HCT116 (cell line): ENCODE measurements at regions not wholly inside any gene's neighbourhood (a gene's known extent, or its start where the extent isn't known, plus 50 kb on each side); places are given as distances from the start of the nearest gene placed in this dataset.

Experiments
- ATAC-seq: fragments of 200-7000 bp; cut with Tn5 transposase; 2 replicates; pipeline ENCODE4 v1.9.1; 2020; ENCODE audit warnings: mild to moderate bottlenecking, moderate library complexity
- BruUV-seq: library from RNA; stranded (reverse); fragments of 400-500 nt; replicated peaks from 2 replicates; lab custom pipeline; 2021; lab: Mats Ljungman, UMichigan
- CTCF ChIA-PET: fragments of 300-600 bp; sonication (Branson Sonifier 250); formaldehyde crosslinking; loops from one replicate; lab custom pipeline; 2021; ENCODE audit warnings: antibody characterized with exemption; lab: Charles Lee
- POLR2A ChIA-PET: fragments of 300-600, 350-600 bp; sonication (Branson Sonifier 250); formaldehyde crosslinking; loops from one replicate; lab custom pipeline; 2021; ENCODE audit warnings: antibody characterized with exemption; lab: Charles Lee
- RAD21 ChIA-PET, 2 experiments: fragments of 300-600 bp; sonication (Branson Sonifier 250); formaldehyde crosslinking; loops; one replicate each; lab custom pipeline; 2023; ENCODE audit warnings: low total read pairs in 2 of 2; ENCODE audit not compliant: uncharacterized antibody in 2 of 2, unreplicated experiment in 2 of 2, low non-redundant PET in 1 of 2; lab: Charles Lee
- DNase-seq: peaks from one replicate; pipeline ENCODE4 v3.0.0-alpha.2; 2010; ENCODE audit warnings: low read depth, low spot score
- H2AFZ ChIP-seq: fragments of 200-600 bp; shearing (Covaris generic), sonication (generic); 2 replicates; pipeline ENCODE4 v1.6.1; 2017; ENCODE audit warnings: low read depth, mixed run types, mixed read lengths, antibody characterized with exemption, low read length; ENCODE audit not compliant: poor library complexity, severe bottlenecking
- H3K27ac ChIP-seq: 2 replicates; pipeline ENCODE4 v1.5.1; 2012; ENCODE audit warnings: low read depth, low read length
- H3K27me3 ChIP-seq: fragments of 200-600 bp; sonication (generic); 2 replicates; pipeline ENCODE4 v1.6.1; 2016; ENCODE audit warnings: mixed run types, low read length, mixed read lengths; ENCODE audit not compliant: insufficient read depth
- H3K36me3 ChIP-seq, 2 experiments: fragments of 200-500 bp in 1 of 2; fragments of 200-600 bp in 1 of 2; sonication (Bioruptor generic) in 1 of 2; sonication (generic) in 1 of 2; 2 replicates each; pipeline versions ENCODE4 v1.5.1 to v1.6.1; 2014 to 2016; ENCODE audit warnings: low read length in 2 of 2, inconsistent platforms in 1 of 2, mixed read lengths in 1 of 2, mixed run types in 1 of 2; ENCODE audit not compliant: insufficient read depth in 2 of 2, control insufficient read depth in 1 of 2
- H3K4me1 ChIP-seq, 2 experiments: fragments of 200-600 bp in 1 of 2; sonication (generic) in 1 of 2; 2 replicates each; pipeline versions ENCODE4 v1.5.1 to v1.6.1; 2012 to 2017; ENCODE audit warnings: low read length in 2 of 2, inconsistent platforms in 1 of 2, mild to moderate bottlenecking in 1 of 2, mixed read lengths in 1 of 2, mixed run types in 1 of 2, moderate library complexity in 1 of 2; ENCODE audit not compliant: insufficient read depth in 2 of 2, control insufficient read depth in 1 of 2
- H3K4me2 ChIP-seq: fragments of 200-600 bp; sonication (generic); 2 replicates; pipeline ENCODE4 v1.6.1; 2017; ENCODE audit warnings: mixed run types, low read length, mixed read lengths
- H3K4me3 ChIP-seq, 2 experiments: fragments of 200-600 bp in 1 of 2; sonication (generic) in 1 of 2; replicated peaks in 1 of 2; 2 replicates each; pipeline ENCODE4 v1.5.1; 2011 to 2016; ENCODE audit warnings: low read length in 2 of 2, control low read depth in 1 of 2, low read depth in 1 of 2, mild to moderate bottlenecking in 1 of 2, mixed read lengths in 1 of 2, mixed run types in 1 of 2
- H3K79me2 ChIP-seq: fragments of 200-600 bp; sonication (generic); 2 replicates; pipeline ENCODE4 v1.6.1; 2017; ENCODE audit warnings: mild to moderate bottlenecking, mixed run types, low read length, moderate library complexity, mixed read lengths; ENCODE audit not compliant: insufficient read depth
- H3K9ac ChIP-seq: fragments of 200-600 bp; sonication (generic); 2 replicates; pipeline ENCODE4 v1.6.1; 2016; ENCODE audit warnings: low read length, mixed read lengths
- H3K9me2 ChIP-seq: fragments of 200-600 bp; sonication (generic), shearing (Covaris generic); 2 replicates; pipeline ENCODE4 v1.6.1; 2017; ENCODE audit warnings: mixed run types, mild to moderate bottlenecking, moderate library complexity; ENCODE audit not compliant: insufficient read depth
- H3K9me3 ChIP-seq, 2 experiments: fragments of 200-500 bp in 1 of 2; fragments of 200-600 bp in 1 of 2; sonication (Bioruptor generic) in 1 of 2; sonication (generic) in 1 of 2; 2 replicates each; pipeline ENCODE4 v1.6.1; 2014 to 2017; ENCODE audit warnings: low read length in 2 of 2, mixed read lengths in 2 of 2, inconsistent platforms in 1 of 2, low read depth in 1 of 2, mild to moderate bottlenecking in 1 of 2, mixed run types in 1 of 2, moderate library complexity in 1 of 2; ENCODE audit not compliant: control insufficient read depth in 1 of 2, insufficient read depth in 1 of 2
- H4K20me1 ChIP-seq: fragments of 200-600 bp; sonication (generic), shearing (Covaris generic); 2 replicates; pipeline ENCODE4 v1.6.1; 2017; ENCODE audit warnings: mixed run types, mild to moderate bottlenecking, moderate library complexity; ENCODE audit not compliant: insufficient read depth
- CBX3 ChIP-seq: IDR thresholded peaks from 2 replicates; pipeline ENCODE4 v1.6.1; 2012; ENCODE audit warnings: low read depth
- EGR1 ChIP-seq: IDR thresholded peaks from 2 replicates; pipeline ENCODE4 v1.6.1; 2012; ENCODE audit warnings: low read depth
- EZH2phosphoT487 ChIP-seq: fragments of 200-600 bp; IDR thresholded peaks from 2 replicates; pipeline ENCODE4 v1.6.1; 2018; ENCODE audit warnings: antibody characterized with exemption, borderline replicate concordance
- JUND ChIP-seq: IDR thresholded peaks from 2 replicates; pipeline ENCODE4 v1.6.1; 2012
- POLR2A ChIP-seq: IDR thresholded peaks from 2 replicates; pipeline ENCODE4 v1.7.0; 2011; ENCODE audit warnings: borderline replicate concordance; ENCODE audit not compliant: insufficient read depth, insufficient read length; ENCODE audit errors: extremely low read depth
- RAD21 ChIP-seq: IDR thresholded peaks from 2 replicates; pipeline ENCODE4 v1.6.1; 2012; ENCODE audit warnings: low read depth, mild to moderate bottlenecking
- SP1 ChIP-seq: IDR thresholded peaks from 2 replicates; pipeline ENCODE4 v1.6.1; 2012; ENCODE audit warnings: low read depth
- SRF ChIP-seq: IDR thresholded peaks from 2 replicates; pipeline ENCODE4 v1.6.1; 2012; ENCODE audit warnings: low read depth
- ZBTB33 ChIP-seq: IDR thresholded peaks from 2 replicates; pipeline ENCODE4 v1.6.1; 2011; ENCODE audit warnings: mild to moderate bottlenecking, low read length, moderate library complexity; ENCODE audit not compliant: insufficient replicate concordance; ENCODE audit errors: extremely low read depth
- ZFX ChIP-seq: fragments of 450-650 bp; IDR thresholded peaks from 2 replicates; pipeline ENCODE4 v1.6.1; 2017
- ZNF274 ChIP-seq: fragments of 200-500 bp; sonication (Bioruptor generic); IDR thresholded peaks from 2 replicates; pipeline ENCODE4 v1.6.1; 2014; ENCODE audit warnings: mild to moderate bottlenecking, low read depth, low read length, inconsistent platforms
- intact Hi-C: fragments of 100-400 bp; cut with micrococcal nuclease; formaldehyde crosslinking; loops from 2 replicates; pipeline ENCODE4 v1.10.0; 2022

GRCh38 chr4:137774501-137774900 is 242.2 kb upstream of the PCDH18 start:
- Histone ChIP-seq H3K9me3 (no peaks in the 10 kb centered on the region), H3K36me3 (no peaks in the 10 kb centered on the region), H2AFZ (no peak overlapping the region), H3K27ac (no peak overlapping the region), H3K9ac (no peak overlapping the region), H4K20me1 (no peaks in the 10 kb centered on the region), H3K4me3 (no peak overlapping the region), H3K9me2 (no peaks in the 10 kb centered on the region), H3K4me1 (no peaks in the 10 kb centered on the region), H3K27me3 (no peaks in the 10 kb centered on the region), H3K79me2 (no peaks in the 10 kb centered on the region), H3K4me2 (no peak overlapping the region)
- intact Hi-C loops: no loop called here
- ChIA-PET POLR2A (no interaction called here), CTCF (no interaction called here), RAD21 (no interaction called here)
- ATAC-seq (no peak), DNase-seq (no peak)
- BruUV-seq: no TSS peak
- TF ChIP-seq ZBTB33 (no peak), ZFX (no peak), CBX3 (no peak), POLR2A (no peak)

- no TSS peak for BruUV-seq
- RAD21 ChIA-PET: no interaction called here
Observed at GRCh38 chr4:137768881-137769280, 236.6 kb upstream of the PCDH18 start.

More at GRCh38 chr4:137768881-137769280, 236.6 kb upstream of the PCDH18 start:
- no peak overlapping the region for H3K9ac ChIP-seq
- TF ChIP-seq JUND (no peak), ZNF274 (no peak), SP1 (no peak), ZFX (no peak), RAD21 (no peak), CBX3 (no peak), ZBTB33 (no peak), EZH2phosphoT487 (no peak), SRF (no peak), EGR1 (no peak)
- ATAC-seq (no peak), DNase-seq (no peak)
- no peak overlapping the region for H3K4me2 ChIP-seq
- intact Hi-C loops: no loop called here
- H4K20me1 ChIP-seq: no peaks in the 10 kb centered on the region
- no peaks in the 10 kb centered on the region for H3K27me3 ChIP-seq
- H3K4me3 ChIP-seq: no peak overlapping the region
- no peak overlapping the region for H2AFZ ChIP-seq
- ChIA-PET CTCF (no interaction called here), POLR2A (no interaction called here)
- H3K9me3 ChIP-seq: no peaks in the 10 kb centered on the region
- H3K27ac ChIP-seq: no peak overlapping the region
- H3K79me2 ChIP-seq: no peaks in the 10 kb centered on the region
- H3K9me2 ChIP-seq: no peaks in the 10 kb centered on the region
- no peaks in the 10 kb centered on the region for H3K36me3 ChIP-seq
- H3K4me1 ChIP-seq: no peaks in the 10 kb centered on the region
